HepG2 (cell line): ENCODE measurements at regions not wholly inside any gene's neighbourhood (a gene's known extent, or its start where the extent isn't known, plus 50 kb on each side); places are given as distances from the start of the nearest gene placed in this dataset.

Experiments
- ARID2 ChIP-seq: sonication (generic); formaldehyde crosslinking; IDR thresholded peaks from 2 replicates; pipeline ENCODE4 v1.8.1; 2022; ENCODE audit warnings: mild to moderate bottlenecking, missing genetic modification reagents, borderline replicate concordance
- HNF4G ChIP-seq, 2 experiments: sonication (generic) in 1 of 2; formaldehyde crosslinking in 1 of 2; IDR thresholded peaks; 2 replicates each; pipeline versions ENCODE4 v1.4.0 to v1.6.1; 2011 to 2020; ENCODE audit warnings: borderline replicate concordance in 2 of 2, low read depth in 2 of 2, mild to moderate bottlenecking in 2 of 2, low read length in 1 of 2, missing genetic modification reagents in 1 of 2, moderate library complexity in 1 of 2
- MXI1 ChIP-seq: IDR thresholded peaks from 3 replicates; pipeline ENCODE4 v1.6.1; 2012; ENCODE audit warnings: low read depth, low read length, inconsistent platforms, borderline replicate concordance
- PHF20 ChIP-seq: sonication (generic); formaldehyde crosslinking; IDR thresholded peaks from 2 replicates; pipeline ENCODE4 v1.5.0; 2020; ENCODE audit warnings: mild to moderate bottlenecking, missing genetic modification reagents
- SMARCC2 ChIP-seq: fragments of 450-650 bp; IDR thresholded peaks from 2 replicates; pipeline ENCODE4 v1.6.1; 2017; ENCODE audit warnings: antibody characterized with exemption, mild to moderate bottlenecking
- STAT5B ChIP-seq: sonication (generic); formaldehyde crosslinking; IDR thresholded peaks from 2 replicates; pipeline ENCODE4 v1.4.0; 2020; ENCODE audit warnings: missing genetic modification reagents
- ZBTB20 ChIP-seq: sonication (generic); formaldehyde crosslinking; IDR thresholded peaks from 2 replicates; pipeline ENCODE4 v1.8.1; 2023; ENCODE audit warnings: missing genetic modification reagents, low read depth, mild to moderate bottlenecking, borderline replicate concordance
- TF ChIP-seq, protein P1 (sequence below): sonication (generic); formaldehyde crosslinking; IDR thresholded peaks from 2 replicates; pipeline ENCODE4 v1.8.1; 2023; ENCODE audit warnings: missing genetic modification reagents, inconsistent platforms, borderline replicate concordance

DNA sequence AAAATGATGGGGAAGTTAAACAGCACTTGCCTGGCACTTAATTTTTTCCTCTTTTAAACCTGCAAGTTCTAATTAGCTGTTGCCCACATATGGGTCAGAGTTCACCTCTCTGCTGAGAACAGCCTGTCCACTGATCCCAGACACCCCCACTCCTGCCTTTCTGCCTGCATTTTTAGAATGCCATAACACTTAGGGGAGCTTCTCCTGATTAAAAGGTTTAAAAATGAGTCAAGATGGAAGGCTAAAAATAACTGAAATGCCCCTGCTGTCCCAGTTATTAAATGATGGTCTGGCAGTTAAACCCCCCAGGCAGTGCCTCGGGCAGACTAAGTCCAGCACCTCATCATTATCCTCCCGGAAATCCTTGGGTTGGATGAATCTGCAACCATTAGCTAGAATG is 913.6 kb upstream of the ARPP21 start:
- no peak for TF ChIP-seq STAT5B (CRISPR knock-in tag)
- no peak for TF ChIP-seq SMARCC2
- no peak for TF ChIP-seq ZBTB20 (CRISPR knock-in tag)
- TF ChIP-seq, protein P1, sequence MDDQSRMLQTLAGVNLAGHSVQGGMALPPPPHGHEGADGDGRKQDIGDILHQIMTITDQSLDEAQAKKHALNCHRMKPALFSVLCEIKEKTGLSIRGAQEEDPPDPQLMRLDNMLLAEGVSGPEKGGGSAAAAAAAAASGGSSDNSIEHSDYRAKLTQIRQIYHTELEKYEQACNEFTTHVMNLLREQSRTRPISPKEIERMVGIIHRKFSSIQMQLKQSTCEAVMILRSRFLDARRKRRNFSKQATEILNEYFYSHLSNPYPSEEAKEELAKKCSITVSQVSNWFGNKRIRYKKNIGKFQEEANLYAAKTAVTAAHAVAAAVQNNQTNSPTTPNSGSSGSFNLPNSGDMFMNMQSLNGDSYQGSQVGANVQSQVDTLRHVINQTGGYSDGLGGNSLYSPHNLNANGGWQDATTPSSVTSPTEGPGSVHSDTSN (CRISPR knock-in tag), result no peak
- TF ChIP-seq PHF20 (CRISPR knock-in tag), result no peak
- no peak for TF ChIP-seq MXI1
- no peak for TF ChIP-seq ARID2
- TF ChIP-seq HNF4G (IDR thresholded peaks at IDR 0.05; ENCODE audit: borderline replicate concordance, low read depth, low read length), result no peak
- no peak for TF ChIP-seq HNF4G (CRISPR knock-in tag; IDR thresholded peaks at IDR 0.05; ENCODE audit: borderline replicate concordance, low read depth)
